ENCODE measurements at regions not wholly inside any gene's neighbourhood (a gene's known extent, or its start where the extent isn't known, plus 50 kb on each side); places are given as distances from the start of the nearest gene placed in this dataset.

- TF ChIP-seq POLR2AphosphoS5 (IDR thresholded peaks at IDR 0.05) (no peak), CTCF (IDR thresholded peaks at IDR 0.05) (no peak), EP300 (IDR thresholded peaks at IDR 0.05; ENCODE audit: low read depth) (no peak)
Measured at GRCh38 chr5:121702682-121703081, 149.0 kb upstream of the FTMT start.

Data from transverse colon (tissue), 4 donors.